HCT116 (cell line): ENCODE measurements at regions not wholly inside any gene's neighbourhood (a gene's known extent, or its start where the extent isn't known, plus 50 kb on each side); places are given as distances from the start of the nearest gene placed in this dataset.

Source experiments
- ATAC-seq: fragments of 200-7000 bp; cut with Tn5 transposase; 2 replicates; pipeline ENCODE4 v1.9.1; 2020; ENCODE audit warnings: mild to moderate bottlenecking, moderate library complexity
- BruUV-seq: library from RNA; stranded (reverse); fragments of 400-500 nt; replicated peaks from 2 replicates; lab custom pipeline; 2021; lab: Mats Ljungman, UMichigan
- CTCF ChIA-PET: fragments of 300-600 bp; sonication (Branson Sonifier 250); formaldehyde crosslinking; loops from one replicate; lab custom pipeline; 2021; ENCODE audit warnings: antibody characterized with exemption; lab: Charles Lee
- POLR2A ChIA-PET: fragments of 300-600, 350-600 bp; sonication (Branson Sonifier 250); formaldehyde crosslinking; loops from one replicate; lab custom pipeline; 2021; ENCODE audit warnings: antibody characterized with exemption; lab: Charles Lee
- RAD21 ChIA-PET, 2 experiments: fragments of 300-600 bp; sonication (Branson Sonifier 250); formaldehyde crosslinking; loops; one replicate each; lab custom pipeline; 2023; ENCODE audit warnings: low total read pairs in 2 of 2; ENCODE audit not compliant: uncharacterized antibody in 2 of 2, unreplicated experiment in 2 of 2, low non-redundant PET in 1 of 2; lab: Charles Lee
- DNase-seq: peaks from one replicate; pipeline ENCODE4 v3.0.0-alpha.2; 2010; ENCODE audit warnings: low read depth, low spot score
- H2AFZ ChIP-seq: fragments of 200-600 bp; shearing (Covaris generic), sonication (generic); 2 replicates; pipeline ENCODE4 v1.6.1; 2017; ENCODE audit warnings: low read depth, mixed run types, mixed read lengths, antibody characterized with exemption, low read length; ENCODE audit not compliant: poor library complexity, severe bottlenecking
- H3K27ac ChIP-seq: 2 replicates; pipeline ENCODE4 v1.5.1; 2012; ENCODE audit warnings: low read depth, low read length
- H3K27me3 ChIP-seq: fragments of 200-600 bp; sonication (generic); 2 replicates; pipeline ENCODE4 v1.6.1; 2016; ENCODE audit warnings: mixed run types, low read length, mixed read lengths; ENCODE audit not compliant: insufficient read depth
- H3K36me3 ChIP-seq, 2 experiments: fragments of 200-500 bp in 1 of 2; fragments of 200-600 bp in 1 of 2; sonication (Bioruptor generic) in 1 of 2; sonication (generic) in 1 of 2; 2 replicates each; pipeline versions ENCODE4 v1.5.1 to v1.6.1; 2014 to 2016; ENCODE audit warnings: low read length in 2 of 2, inconsistent platforms in 1 of 2, mixed read lengths in 1 of 2, mixed run types in 1 of 2; ENCODE audit not compliant: insufficient read depth in 2 of 2, control insufficient read depth in 1 of 2
- H3K4me1 ChIP-seq, 2 experiments: fragments of 200-600 bp in 1 of 2; sonication (generic) in 1 of 2; 2 replicates each; pipeline versions ENCODE4 v1.5.1 to v1.6.1; 2012 to 2017; ENCODE audit warnings: low read length in 2 of 2, inconsistent platforms in 1 of 2, mild to moderate bottlenecking in 1 of 2, mixed read lengths in 1 of 2, mixed run types in 1 of 2, moderate library complexity in 1 of 2; ENCODE audit not compliant: insufficient read depth in 2 of 2, control insufficient read depth in 1 of 2
- H3K4me2 ChIP-seq: fragments of 200-600 bp; sonication (generic); 2 replicates; pipeline ENCODE4 v1.6.1; 2017; ENCODE audit warnings: mixed run types, low read length, mixed read lengths
- H3K4me3 ChIP-seq, 2 experiments: fragments of 200-600 bp in 1 of 2; sonication (generic) in 1 of 2; replicated peaks in 1 of 2; 2 replicates each; pipeline ENCODE4 v1.5.1; 2011 to 2016; ENCODE audit warnings: low read length in 2 of 2, control low read depth in 1 of 2, low read depth in 1 of 2, mild to moderate bottlenecking in 1 of 2, mixed read lengths in 1 of 2, mixed run types in 1 of 2
- H3K79me2 ChIP-seq: fragments of 200-600 bp; sonication (generic); 2 replicates; pipeline ENCODE4 v1.6.1; 2017; ENCODE audit warnings: mild to moderate bottlenecking, mixed run types, low read length, moderate library complexity, mixed read lengths; ENCODE audit not compliant: insufficient read depth
- H3K9ac ChIP-seq: fragments of 200-600 bp; sonication (generic); 2 replicates; pipeline ENCODE4 v1.6.1; 2016; ENCODE audit warnings: low read length, mixed read lengths
- H3K9me2 ChIP-seq: fragments of 200-600 bp; sonication (generic), shearing (Covaris generic); 2 replicates; pipeline ENCODE4 v1.6.1; 2017; ENCODE audit warnings: mixed run types, mild to moderate bottlenecking, moderate library complexity; ENCODE audit not compliant: insufficient read depth
- H3K9me3 ChIP-seq, 2 experiments: fragments of 200-500 bp in 1 of 2; fragments of 200-600 bp in 1 of 2; sonication (Bioruptor generic) in 1 of 2; sonication (generic) in 1 of 2; 2 replicates each; pipeline ENCODE4 v1.6.1; 2014 to 2017; ENCODE audit warnings: low read length in 2 of 2, mixed read lengths in 2 of 2, inconsistent platforms in 1 of 2, low read depth in 1 of 2, mild to moderate bottlenecking in 1 of 2, mixed run types in 1 of 2, moderate library complexity in 1 of 2; ENCODE audit not compliant: control insufficient read depth in 1 of 2, insufficient read depth in 1 of 2
- H4K20me1 ChIP-seq: fragments of 200-600 bp; sonication (generic), shearing (Covaris generic); 2 replicates; pipeline ENCODE4 v1.6.1; 2017; ENCODE audit warnings: mixed run types, mild to moderate bottlenecking, moderate library complexity; ENCODE audit not compliant: insufficient read depth
- CTCF ChIP-seq, 3 experiments: fragments of 200-600 bp in 1 of 3; sonication (generic) in 1 of 3; IDR thresholded peaks in 2 of 3; conservative IDR thresholded peaks in 1 of 3; 2 replicates each; pipeline ENCODE4 v1.5.1; 2012 to 2017; ENCODE audit warnings: low read depth in 2 of 3, low read length in 2 of 3, antibody characterized with exemption in 1 of 3, borderline replicate concordance in 1 of 3, control low read depth in 1 of 3, mild to moderate bottlenecking in 1 of 3, mixed read lengths in 1 of 3, mixed run types in 1 of 3, moderate library complexity in 1 of 3; ENCODE audit not compliant: insufficient read depth in 1 of 3
- EGR1 ChIP-seq: IDR thresholded peaks from 2 replicates; pipeline ENCODE4 v1.6.1; 2012; ENCODE audit warnings: low read depth
- ELF1 ChIP-seq: IDR thresholded peaks from 2 replicates; pipeline ENCODE4 v1.6.1; 2012; ENCODE audit warnings: low read depth, borderline replicate concordance
- EZH2phosphoT487 ChIP-seq: fragments of 200-600 bp; IDR thresholded peaks from 2 replicates; pipeline ENCODE4 v1.6.1; 2018; ENCODE audit warnings: antibody characterized with exemption, borderline replicate concordance
- MAX ChIP-seq: IDR thresholded peaks from 2 replicates; pipeline ENCODE4 v1.6.1; 2012
- POLR2A ChIP-seq: IDR thresholded peaks from 2 replicates; pipeline ENCODE4 v1.7.0; 2011; ENCODE audit warnings: borderline replicate concordance; ENCODE audit not compliant: insufficient read depth, insufficient read length; ENCODE audit errors: extremely low read depth
- RAD21 ChIP-seq: IDR thresholded peaks from 2 replicates; pipeline ENCODE4 v1.6.1; 2012; ENCODE audit warnings: low read depth, mild to moderate bottlenecking
- SIN3A ChIP-seq: IDR thresholded peaks from 2 replicates; pipeline ENCODE4 v1.6.1; 2012; ENCODE audit warnings: low read depth
- TCF7L2 ChIP-seq: IDR thresholded peaks from 2 replicates; pipeline ENCODE4 v1.7.0; 2011; ENCODE audit warnings: borderline replicate concordance, inconsistent platforms; ENCODE audit not compliant: insufficient read depth, insufficient read length; ENCODE audit errors: extremely low read depth
- ZFX ChIP-seq: fragments of 450-650 bp; IDR thresholded peaks from 2 replicates; pipeline ENCODE4 v1.6.1; 2017
- ZNF274 ChIP-seq: fragments of 200-500 bp; sonication (Bioruptor generic); IDR thresholded peaks from 2 replicates; pipeline ENCODE4 v1.6.1; 2014; ENCODE audit warnings: mild to moderate bottlenecking, low read depth, low read length, inconsistent platforms
- intact Hi-C: fragments of 100-400 bp; cut with micrococcal nuclease; formaldehyde crosslinking; loops from 2 replicates; pipeline ENCODE4 v1.10.0; 2022
- TF ChIP-seq, protein P1 (sequence below): IDR thresholded peaks from 2 replicates; pipeline ENCODE4 v1.6.1; 2012
- TF ChIP-seq, protein P2 (sequence below): IDR thresholded peaks from 2 replicates; pipeline ENCODE4 v1.6.1; 2011; ENCODE audit warnings: mild to moderate bottlenecking, low read length, moderate library complexity; ENCODE audit not compliant: insufficient replicate concordance; ENCODE audit errors: extremely low read depth

- Histone ChIP-seq H3K9me3 (no peaks in the 10 kb centered on the region), H3K27ac (no peak overlapping the region), H3K36me3 (no peaks in the 10 kb centered on the region), H3K4me2 (no peak overlapping the region), H3K79me2 (no peaks in the 10 kb centered on the region), H3K4me1 (no peaks in the 10 kb centered on the region), H3K27me3 (no peaks in the 10 kb centered on the region), H3K9ac (no peak overlapping the region), H3K9me2 (no peaks in the 10 kb centered on the region), H3K4me3 (no peak overlapping the region), H2AFZ (no peak overlapping the region), H4K20me1 (no peaks in the 10 kb centered on the region)
- ChIA-PET CTCF (no interaction called here), POLR2A (no interaction called here), RAD21 (no interaction called here)
- intact Hi-C loops: no loop called here
- TF ChIP-seq ZFX: no peak
- TF ChIP-seq MAX: no peak
- TF ChIP-seq EZH2phosphoT487: no peak
- TF ChIP-seq ELF1: no peak
- TF ChIP-seq TCF7L2: no peak
- no peak for TF ChIP-seq POLR2A
- TF ChIP-seq CTCF (IDR thresholded peaks at IDR 0.05 in 2 of 3, conservative IDR thresholded peaks at IDR 0.05 in 1 of 3; ENCODE audit: borderline replicate concordance in 1 of 3, insufficient read depth in 1 of 3, low read depth in 2 of 3, low read length in 2 of 3): no peak
- TF ChIP-seq SIN3A: no peak
- no TSS peak for BruUV-seq
- no peak for DNase-seq
- ATAC-seq: no peak
Measured at GRCh38 chr1:188429386-188429785, 1600.6 kb downstream of the PLA2G4A start.

DNA sequence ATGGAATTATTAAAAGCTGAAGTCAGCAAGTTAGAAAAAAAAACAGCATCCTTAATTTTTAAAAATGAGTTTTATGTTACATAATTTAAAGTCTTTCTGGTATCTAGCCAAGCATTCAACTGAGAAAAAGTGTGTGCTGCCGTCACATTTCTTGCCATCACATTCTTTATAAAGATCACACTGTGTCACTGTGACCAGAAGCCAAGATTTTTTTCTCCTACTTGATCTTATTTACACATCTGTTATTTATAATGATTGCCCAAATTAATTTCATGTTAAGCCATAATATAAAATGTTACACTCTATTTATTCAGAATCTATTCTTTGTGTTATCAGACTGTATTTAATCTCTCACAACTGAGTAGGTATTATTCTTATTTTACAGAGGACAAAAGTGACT, 1603.7 kb downstream of the PLA2G4A start:
- Histone ChIP-seq H3K4me3 (no peak overlapping the region), H3K36me3 (no peaks in the 10 kb centered on the region), H3K9me2 (no peaks in the 10 kb centered on the region), H3K9me3 (no peaks in the 10 kb centered on the region), H3K9ac (no peak overlapping the region), H4K20me1 (no peaks in the 10 kb centered on the region), H3K79me2 (no peaks in the 10 kb centered on the region), H3K4me2 (no peak overlapping the region), H3K27ac (no peak overlapping the region), H3K27me3 (no peaks in the 10 kb centered on the region), H3K4me1 (no peaks in the 10 kb centered on the region), H2AFZ (no peak overlapping the region)
- DNase-seq (no peak), ATAC-seq (no peak)
- TF ChIP-seq ZNF274 (no peak), RAD21 (no peak), SIN3A (no peak), EGR1 (no peak)
- TF ChIP-seq, protein P1, sequence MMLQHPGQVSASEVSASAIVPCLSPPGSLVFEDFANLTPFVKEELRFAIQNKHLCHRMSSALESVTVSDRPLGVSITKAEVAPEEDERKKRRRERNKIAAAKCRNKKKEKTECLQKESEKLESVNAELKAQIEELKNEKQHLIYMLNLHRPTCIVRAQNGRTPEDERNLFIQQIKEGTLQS: no peak
- TF ChIP-seq, protein P2, sequence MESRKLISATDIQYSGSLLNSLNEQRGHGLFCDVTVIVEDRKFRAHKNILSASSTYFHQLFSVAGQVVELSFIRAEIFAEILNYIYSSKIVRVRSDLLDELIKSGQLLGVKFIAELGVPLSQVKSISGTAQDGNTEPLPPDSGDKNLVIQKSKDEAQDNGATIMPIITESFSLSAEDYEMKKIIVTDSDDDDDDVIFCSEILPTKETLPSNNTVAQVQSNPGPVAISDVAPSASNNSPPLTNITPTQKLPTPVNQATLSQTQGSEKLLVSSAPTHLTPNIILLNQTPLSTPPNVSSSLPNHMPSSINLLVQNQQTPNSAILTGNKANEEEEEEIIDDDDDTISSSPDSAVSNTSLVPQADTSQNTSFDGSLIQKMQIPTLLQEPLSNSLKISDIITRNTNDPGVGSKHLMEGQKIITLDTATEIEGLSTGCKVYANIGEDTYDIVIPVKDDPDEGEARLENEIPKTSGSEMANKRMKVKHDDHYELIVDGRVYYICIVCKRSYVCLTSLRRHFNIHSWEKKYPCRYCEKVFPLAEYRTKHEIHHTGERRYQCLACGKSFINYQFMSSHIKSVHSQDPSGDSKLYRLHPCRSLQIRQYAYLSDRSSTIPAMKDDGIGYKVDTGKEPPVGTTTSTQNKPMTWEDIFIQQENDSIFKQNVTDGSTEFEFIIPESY: no peak
- intact Hi-C loops: no loop called here
- ChIA-PET POLR2A (no interaction called here), RAD21 (no interaction called here), CTCF (no interaction called here)
- no TSS peak for BruUV-seq
